Bronchial epithelial cell (primary cell): ENCODE measurements at regions not wholly inside any gene's neighbourhood (a gene's known extent, or its start where the extent isn't known, plus 50 kb on each side); places are given as distances from the start of the nearest gene placed in this dataset.

Source experiments
- DNase-seq: peaks from one replicate; pipeline ENCODE4 v3.0.0-alpha.2; 2010; ENCODE audit warnings: low read depth
- FAIRE-seq: peaks from 2 replicates; lab custom pipeline; 2011; peaks lifted over from hg19 to GRCh38; lab: Jason Lieb, UNC
- H3K27me3 ChIP-seq: 2 replicates; pipeline ENCODE4 v1.5.1; 2011; ENCODE audit warnings: low read length; ENCODE audit not compliant: control insufficient read depth, insufficient read depth
- H3K36me3 ChIP-seq: 2 replicates; pipeline ENCODE4 v1.5.1; 2011; ENCODE audit warnings: low read length; ENCODE audit not compliant: control insufficient read depth, insufficient read depth
- H3K4me3 ChIP-seq: 2 replicates; pipeline ENCODE4 v1.5.1; 2011; ENCODE audit warnings: mild to moderate bottlenecking, low read depth, low read length, control low read depth
- CTCF ChIP-seq: IDR thresholded peaks from 2 replicates; pipeline ENCODE4 v1.5.1; 2011; ENCODE audit warnings: mild to moderate bottlenecking, moderate library complexity, low read length, control low read depth, inconsistent platforms; ENCODE audit not compliant: insufficient read depth, severe bottlenecking

GRCh38 chr2:10217489-10218435 is 84.9 kb upstream of the HPCAL1 start:
- no peaks in the 10 kb centered on the region for H3K27me3 ChIP-seq
- DNase-seq (no peak), FAIRE-seq (no peak)
- no peak for TF ChIP-seq CTCF
- no peaks in the 10 kb centered on the region for H3K36me3 ChIP-seq
- no peak overlapping the region for H3K4me3 ChIP-seq

- FAIRE-seq (peak; percentile 62), DNase-seq (peak; percentile 39)
- H3K4me3 ChIP-seq = no peak overlapping the region
- H3K27me3 ChIP-seq = peaks cover under 1% of the 10 kb centered on the region
- no peak for TF ChIP-seq CTCF
- no peaks in the 10 kb centered on the region for H3K36me3 ChIP-seq
Measured at GRCh38 chr2:10220045-10220901, 82.4 kb upstream of the HPCAL1 start.

- FAIRE-seq (no peak), DNase-seq (peak; percentile 29)
- no peak for TF ChIP-seq CTCF
- H3K4me3 ChIP-seq = no peak overlapping the region
- H3K36me3 ChIP-seq = no peaks in the 10 kb centered on the region
- peaks cover 4% of the 10 kb centered on the region for H3K27me3 ChIP-seq
Measured at GRCh38 chr2:10220902-10221391, 81.8 kb upstream of the HPCAL1 start.

GRCh38 chr2:10221443-10221842 is 81.3 kb upstream of the HPCAL1 start:
- no peak for DNase-seq
- no peak for FAIRE-seq
- Histone ChIP-seq H3K27me3 (peaks cover 4% of the 10 kb centered on the region), H3K4me3 (no peak overlapping the region), H3K36me3 (no peaks in the 10 kb centered on the region)
- TF ChIP-seq CTCF = no peak

GRCh38 chr2:10221976-10222870 is 80.5 kb upstream of the HPCAL1 start:
- no peak for DNase-seq
- FAIRE-seq = no peak
- Histone ChIP-seq H3K27me3 (peaks cover 4% of the 10 kb centered on the region), H3K36me3 (no peaks in the 10 kb centered on the region), H3K4me3 (no peak overlapping the region)
- no peak for TF ChIP-seq CTCF
